Uterus (tissue), 2 donors: ENCODE measurements at regions not wholly inside any gene's neighbourhood (a gene's known extent, or its start where the extent isn't known, plus 50 kb on each side); places are given as distances from the start of the nearest gene placed in this dataset.

Source experiments
- CTCF ChIP-seq, 4 experiments: fragments of 200-600 bp in 2 of 4; fragments of 450-650 bp in 2 of 4; sonication (generic) in 2 of 4; IDR thresholded peaks; one replicate each; pipeline ENCODE4 v1.5.1; 2016 to 2019; ENCODE audit warnings: antibody characterized with exemption in 4 of 4, mild to moderate bottlenecking in 2 of 4, moderate library complexity in 1 of 4
- POLR2A ChIP-seq, 2 donors: fragments of 450-650 bp; IDR thresholded peaks; one replicate each; pipeline ENCODE4 v1.6.1; 2016; ENCODE audit warnings: antibody characterized with exemption in 2 of 2, mild to moderate bottlenecking in 1 of 2, moderate library complexity in 1 of 2

- TF ChIP-seq CTCF (IDR thresholded peaks at IDR 0.05), result no peak
- TF ChIP-seq POLR2A (IDR thresholded peaks at IDR 0.05), result no peak
Measured at GRCh38 chr10:9229702-9230244, 1175.3 kb downstream of the GATA3 start.
